ENCODE measurements at regions not wholly inside any gene's neighbourhood (a gene's known extent, or its start where the extent isn't known, plus 50 kb on each side); places are given as distances from the start of the nearest gene placed in this dataset.

GRCh38 chr11:134564472-134565200, 152.6 kb upstream of the B3GAT1 start:
- TF ChIP-seq CTCF (IDR thresholded peaks at IDR 0.05) (no peak), USF1 (CRISPR knock-in tag; IDR thresholded peaks at IDR 0.05) (no peak), USF2 (CRISPR knock-in tag; IDR thresholded peaks at IDR 0.05) (no peak), CREB1 (CRISPR knock-in tag; IDR thresholded peaks at IDR 0.05) (no peak), ATF2 (CRISPR knock-in tag; IDR thresholded peaks at IDR 0.05; ENCODE audit: borderline replicate concordance, low read depth) (no peak)

Data from WTC11 (cell line).